ENCODE measurements at regions not wholly inside any gene's neighbourhood (a gene's known extent, or its start where the extent isn't known, plus 50 kb on each side); places are given as distances from the start of the nearest gene placed in this dataset.

DNA sequence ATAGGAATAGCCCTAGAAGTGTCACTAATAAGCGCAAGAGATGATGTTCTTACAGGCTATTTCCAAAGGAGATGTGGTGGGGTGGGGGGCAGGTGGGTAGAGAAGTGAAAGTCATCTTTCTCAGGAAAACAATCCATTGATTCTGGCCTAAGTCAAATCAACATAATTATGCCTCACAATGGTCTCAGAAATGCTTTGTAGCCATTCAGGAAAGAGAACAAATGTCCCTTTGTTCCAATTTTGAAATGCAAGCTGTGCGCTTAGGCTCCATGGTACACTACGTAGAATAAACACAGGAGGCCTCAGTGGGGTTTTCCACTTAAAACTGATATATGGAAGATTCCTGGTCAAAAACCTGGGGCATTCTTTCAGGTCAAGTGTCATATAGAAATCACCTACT, 529.9 kb upstream of the KLHL29 start:
- Histone ChIP-seq H3K27me3 (ENCODE audit: insufficient read depth, low read length, poor library complexity) (no peaks in the 10 kb centered on the region), H3K27ac (ENCODE audit: low read depth, low read length) (no peak overlapping the region), H3K4me1 (ENCODE audit: control insufficient read depth, low read depth, low read length) (no peaks in the 10 kb centered on the region), H2BK120ac (ENCODE audit: low read depth, low read length) (no peak overlapping the region), H3K36me3 (ENCODE audit: control insufficient read depth, insufficient read depth, low read length) (no peaks in the 10 kb centered on the region), H3K56ac (ENCODE audit: low read length) (no peak overlapping the region), H4K5ac (ENCODE audit: low read length) (no peak overlapping the region), H3K79me2 (ENCODE audit: control insufficient read depth, insufficient read depth, low read length) (no peaks in the 10 kb centered on the region), H2BK15ac (replicated peaks; ENCODE audit: low read depth) (no peak overlapping the region), H3K23ac (ENCODE audit: low read length) (no peak overlapping the region), H2BK5ac (ENCODE audit: low read length) (no peak overlapping the region), H3K4me3 (ENCODE audit: low read length) (no peak overlapping the region), H2AK5ac (ENCODE audit: low read length) (no peak overlapping the region), H3K4me2 (ENCODE audit: low read length) (no peak overlapping the region), H3K18ac (ENCODE audit: low read length) (no peak overlapping the region), H3K4ac (ENCODE audit: low read depth, low read length) (no peak overlapping the region), H4K8ac (ENCODE audit: low read depth, low read length) (no peak overlapping the region), H3K79me1 (ENCODE audit: low read length) (no peaks in the 10 kb centered on the region), H3K9ac (ENCODE audit: low read length) (no peak overlapping the region)
- DNase-seq = no peak
- WGBS (ENCODE audit: extremely low coverage, insufficient coverage, low lambda C conversion rate) = no CpG with 5 or more reads among the region's 3 CpGs

- Histone ChIP-seq H3K9ac (ENCODE audit: low read length) (no peak overlapping the region), H3K4me3 (ENCODE audit: low read length) (no peak overlapping the region), H4K5ac (ENCODE audit: low read length) (no peak overlapping the region), H3K27ac (ENCODE audit: low read depth, low read length) (no peak overlapping the region), H3K36me3 (ENCODE audit: control insufficient read depth, insufficient read depth, low read length) (no peaks in the 10 kb centered on the region), H2BK5ac (ENCODE audit: low read length) (no peak overlapping the region), H2BK120ac (ENCODE audit: low read depth, low read length) (no peak overlapping the region), H3K23ac (ENCODE audit: low read length) (no peak overlapping the region), H3K79me1 (ENCODE audit: low read length) (no peaks in the 10 kb centered on the region), H3K56ac (ENCODE audit: low read length) (no peak overlapping the region), H3K79me2 (ENCODE audit: control insufficient read depth, insufficient read depth, low read length) (no peaks in the 10 kb centered on the region), H2AK5ac (ENCODE audit: low read length) (no peak overlapping the region), H3K4me1 (ENCODE audit: control insufficient read depth, low read depth, low read length) (no peaks in the 10 kb centered on the region), H4K8ac (ENCODE audit: low read depth, low read length) (no peak overlapping the region), H3K27me3 (ENCODE audit: insufficient read depth, low read length, poor library complexity) (no peaks in the 10 kb centered on the region), H3K4me2 (ENCODE audit: low read length) (no peak overlapping the region), H2BK15ac (replicated peaks; ENCODE audit: low read depth) (no peak overlapping the region), H3K4ac (ENCODE audit: low read depth, low read length) (no peak overlapping the region), H3K18ac (ENCODE audit: low read length) (no peak overlapping the region)
- no CpG with 5 or more reads among the region's 9 CpGs for whole genome bisulfite sequencing (ENCODE audit: extremely low coverage, insufficient coverage, low lambda C conversion rate)
- no peak for DNase-seq
Measured at GRCh38 chr2:22855761-22856184, 529.2 kb upstream of the KLHL29 start.

DNA sequence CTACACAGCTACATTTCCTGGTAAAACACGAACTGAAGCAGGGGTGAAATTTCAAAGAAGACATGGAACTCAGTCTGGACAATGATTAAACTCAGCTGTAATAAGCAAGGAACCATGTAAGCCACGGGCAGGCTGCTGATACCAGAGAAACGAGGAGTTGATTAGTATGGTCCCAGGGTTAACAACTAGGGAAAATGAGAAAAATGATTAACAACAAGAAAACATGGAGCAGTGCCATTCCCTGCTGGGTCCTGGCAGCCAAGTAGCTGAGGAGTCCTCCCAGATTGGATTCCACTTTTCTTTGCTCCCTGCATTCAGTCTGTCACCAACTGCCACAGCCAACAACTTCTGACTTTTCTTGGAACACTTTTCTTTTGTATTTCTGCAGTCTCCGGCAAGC, 517.0 kb upstream of the KLHL29 start:
- Histone ChIP-seq H2AK5ac (ENCODE audit: low read length) (no peak overlapping the region), H3K4me1 (ENCODE audit: control insufficient read depth, low read depth, low read length) (no peaks in the 10 kb centered on the region), H3K36me3 (ENCODE audit: control insufficient read depth, insufficient read depth, low read length) (no peaks in the 10 kb centered on the region), H3K4ac (ENCODE audit: low read depth, low read length) (no peak overlapping the region), H2BK5ac (ENCODE audit: low read length) (no peak overlapping the region), H4K5ac (ENCODE audit: low read length) (no peak overlapping the region), H3K79me2 (ENCODE audit: control insufficient read depth, insufficient read depth, low read length) (no peaks in the 10 kb centered on the region), H4K8ac (ENCODE audit: low read depth, low read length) (no peak overlapping the region), H3K18ac (ENCODE audit: low read length) (no peak overlapping the region), H3K27me3 (ENCODE audit: insufficient read depth, low read length, poor library complexity) (no peaks in the 10 kb centered on the region), H3K56ac (ENCODE audit: low read length) (no peak overlapping the region), H2BK120ac (ENCODE audit: low read depth, low read length) (no peak overlapping the region), H2BK15ac (replicated peaks; ENCODE audit: low read depth) (no peak overlapping the region), H3K27ac (ENCODE audit: low read depth, low read length) (no peak overlapping the region), H3K23ac (ENCODE audit: low read length) (no peak overlapping the region), H3K9ac (ENCODE audit: low read length) (no peak overlapping the region), H3K79me1 (ENCODE audit: low read length) (no peaks in the 10 kb centered on the region), H3K4me2 (ENCODE audit: low read length) (no peak overlapping the region), H3K4me3 (ENCODE audit: low read length) (no peak overlapping the region)
- no CpG with 5 or more reads among the region's 4 CpGs for WGBS (ENCODE audit: extremely low coverage, insufficient coverage, low lambda C conversion rate)
- no peak for DNase-seq

DNA sequence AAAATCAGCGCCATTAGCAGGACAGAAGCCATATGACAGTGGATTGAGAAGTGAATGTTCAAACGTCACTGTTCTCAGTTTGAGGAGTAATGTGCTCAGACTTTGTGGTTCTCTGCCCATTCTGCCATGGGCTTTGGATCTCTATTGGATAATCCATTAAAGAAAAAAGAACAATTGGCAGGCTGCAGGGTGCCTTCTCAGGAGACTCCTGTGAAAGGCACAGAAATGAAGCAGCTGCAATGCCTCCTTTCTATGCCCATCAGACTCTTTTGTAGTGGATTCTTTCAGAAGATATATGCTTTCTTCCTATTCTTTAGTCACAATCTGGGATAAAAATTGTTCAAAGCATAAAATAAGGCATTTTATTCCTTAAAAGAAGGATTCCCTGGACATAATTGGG, 506.9 kb upstream of the KLHL29 start:
- Histone ChIP-seq H3K27me3 (ENCODE audit: insufficient read depth, low read length, poor library complexity) (no peaks in the 10 kb centered on the region), H2BK5ac (ENCODE audit: low read length) (no peak overlapping the region), H3K27ac (ENCODE audit: low read depth, low read length) (no peak overlapping the region), H3K4me3 (ENCODE audit: low read length) (no peak overlapping the region), H3K79me2 (ENCODE audit: control insufficient read depth, insufficient read depth, low read length) (no peaks in the 10 kb centered on the region), H3K4me1 (ENCODE audit: control insufficient read depth, low read depth, low read length) (peaks cover 2% of the 10 kb centered on the region), H4K5ac (ENCODE audit: low read length) (no peak overlapping the region), H3K36me3 (ENCODE audit: control insufficient read depth, insufficient read depth, low read length) (no peaks in the 10 kb centered on the region), H3K9ac (ENCODE audit: low read length) (no peak overlapping the region), H3K23ac (ENCODE audit: low read length) (no peak overlapping the region), H4K8ac (ENCODE audit: low read depth, low read length) (no peak overlapping the region), H2AK5ac (ENCODE audit: low read length) (no peak overlapping the region), H2BK15ac (replicated peaks; ENCODE audit: low read depth) (no peak overlapping the region), H3K4ac (ENCODE audit: low read depth, low read length) (no peak overlapping the region), H2BK120ac (ENCODE audit: low read depth, low read length) (no peak overlapping the region), H3K79me1 (ENCODE audit: low read length) (no peaks in the 10 kb centered on the region), H3K18ac (ENCODE audit: low read length) (no peak overlapping the region), H3K4me2 (ENCODE audit: low read length) (no peak overlapping the region), H3K56ac (ENCODE audit: low read length) (no peak overlapping the region)
- no CpG with 5 or more reads among the region's 2 CpGs for WGBS (ENCODE audit: extremely low coverage, insufficient coverage, low lambda C conversion rate)
- no peak for DNase-seq

DNA sequence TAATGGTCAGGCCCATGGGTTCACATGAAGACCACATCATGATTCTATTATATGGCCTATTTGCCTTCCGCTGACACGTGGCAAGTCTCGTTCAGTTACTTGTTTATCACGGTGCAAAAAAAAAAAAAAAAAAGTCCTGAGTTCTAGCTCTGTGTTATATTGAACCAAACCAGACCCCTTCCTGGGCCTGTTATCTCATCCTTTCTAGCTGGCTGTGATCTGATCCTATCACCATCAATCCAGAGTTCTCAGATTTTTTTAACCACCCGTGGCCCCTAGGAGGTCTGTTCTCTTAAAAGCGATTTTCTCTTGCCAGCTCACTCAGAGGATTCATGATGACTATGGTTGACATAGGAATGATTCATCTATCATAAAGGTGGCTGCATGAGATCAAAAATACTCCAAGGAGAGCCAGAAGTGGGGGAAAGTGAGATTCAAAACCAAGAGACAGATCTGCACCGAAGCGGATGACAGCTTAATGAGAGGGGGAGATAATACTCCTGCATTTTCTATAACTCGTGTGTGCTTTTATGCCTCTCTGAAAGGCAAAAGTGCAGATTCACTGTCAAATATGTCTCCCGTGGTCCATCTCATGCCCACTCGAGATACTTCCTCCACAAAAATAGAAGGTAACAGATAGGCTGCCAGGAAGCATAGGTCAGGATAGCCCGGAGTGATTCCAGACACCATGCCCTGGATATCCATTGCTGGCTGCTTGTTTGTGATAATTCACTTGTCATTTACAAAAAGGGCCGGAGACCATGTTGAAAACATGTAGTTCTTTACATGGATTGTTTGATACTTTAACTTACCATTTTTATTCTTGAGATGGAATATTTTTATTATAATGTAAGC, 505.7 kb upstream of the KLHL29 start:
- no peak overlapping the region for H3K9ac ChIP-seq (ENCODE audit: low read length)
- peak; percentile 47 for DNase-seq
- H3K4me2 ChIP-seq (ENCODE audit: low read length) = no peak overlapping the region
- H3K4ac ChIP-seq (ENCODE audit: low read depth, low read length) = peak overlapping the region; percentile 62
- H2AK5ac ChIP-seq (ENCODE audit: low read length) = no peak overlapping the region
- H3K4me1 ChIP-seq (ENCODE audit: control insufficient read depth, low read depth, low read length) = peaks cover 2% of the 10 kb centered on the region
- H3K27ac ChIP-seq (ENCODE audit: low read depth, low read length) = no peak overlapping the region
- H4K5ac ChIP-seq (ENCODE audit: low read length) = no peak overlapping the region
- H3K4me3 ChIP-seq (ENCODE audit: low read length) = no peak overlapping the region
- no peaks in the 10 kb centered on the region for H3K36me3 ChIP-seq (ENCODE audit: control insufficient read depth, insufficient read depth, low read length)
- no peaks in the 10 kb centered on the region for H3K79me2 ChIP-seq (ENCODE audit: control insufficient read depth, insufficient read depth, low read length)
- H3K79me1 ChIP-seq (ENCODE audit: low read length) = no peaks in the 10 kb centered on the region
- H4K8ac ChIP-seq (ENCODE audit: low read depth, low read length) = no peak overlapping the region
- no peak overlapping the region for H2BK15ac ChIP-seq (replicated peaks; ENCODE audit: low read depth)
- H3K23ac ChIP-seq (ENCODE audit: low read length) = no peak overlapping the region
- H3K56ac ChIP-seq (ENCODE audit: low read length) = no peak overlapping the region
- no peak overlapping the region for H2BK5ac ChIP-seq (ENCODE audit: low read length)
- no peak overlapping the region for H3K18ac ChIP-seq (ENCODE audit: low read length)
- H3K27me3 ChIP-seq (ENCODE audit: insufficient read depth, low read length, poor library complexity) = no peaks in the 10 kb centered on the region
- H2BK120ac ChIP-seq (ENCODE audit: low read depth, low read length) = no peak overlapping the region
- WGBS (ENCODE audit: extremely low coverage, insufficient coverage, low lambda C conversion rate) = no CpG with 5 or more reads among the region's 13 CpGs

DNA sequence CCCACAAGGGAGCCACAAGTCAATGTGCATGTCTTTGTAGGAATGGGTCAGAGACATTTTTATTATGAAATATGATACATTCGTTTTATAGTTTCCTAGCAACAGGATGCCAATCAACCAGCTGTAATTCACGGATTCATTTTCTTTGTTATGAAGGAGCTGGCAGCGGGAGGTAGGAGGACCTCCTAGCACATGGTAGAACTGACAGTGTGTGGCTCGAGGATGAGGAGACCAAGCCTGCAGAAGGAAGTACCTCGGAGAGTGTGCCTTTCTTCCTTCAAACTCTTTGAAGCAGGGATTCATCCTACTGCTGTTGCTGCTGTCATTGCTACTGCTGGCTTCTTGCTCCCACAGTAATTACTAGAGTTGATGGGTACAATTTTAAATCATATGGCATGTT, 504.8 kb upstream of the KLHL29 start:
- Histone ChIP-seq H2AK5ac (ENCODE audit: low read length) (no peak overlapping the region), H3K18ac (ENCODE audit: low read length) (no peak overlapping the region), H3K23ac (ENCODE audit: low read length) (no peak overlapping the region), H3K79me1 (ENCODE audit: low read length) (no peaks in the 10 kb centered on the region), H3K4ac (ENCODE audit: low read depth, low read length) (no peak overlapping the region), H4K8ac (ENCODE audit: low read depth, low read length) (no peak overlapping the region), H3K4me3 (ENCODE audit: low read length) (no peak overlapping the region), H2BK15ac (replicated peaks; ENCODE audit: low read depth) (no peak overlapping the region), H3K27ac (ENCODE audit: low read depth, low read length) (no peak overlapping the region), H3K4me1 (ENCODE audit: control insufficient read depth, low read depth, low read length) (peaks cover 6% of the 10 kb centered on the region), H3K56ac (ENCODE audit: low read length) (no peak overlapping the region), H3K4me2 (ENCODE audit: low read length) (no peak overlapping the region), H2BK5ac (ENCODE audit: low read length) (no peak overlapping the region), H3K36me3 (ENCODE audit: control insufficient read depth, insufficient read depth, low read length) (no peaks in the 10 kb centered on the region), H3K27me3 (ENCODE audit: insufficient read depth, low read length, poor library complexity) (no peaks in the 10 kb centered on the region), H3K9ac (ENCODE audit: low read length) (no peak overlapping the region), H2BK120ac (ENCODE audit: low read depth, low read length) (no peak overlapping the region), H4K5ac (ENCODE audit: low read length) (no peak overlapping the region), H3K79me2 (ENCODE audit: control insufficient read depth, insufficient read depth, low read length) (no peaks in the 10 kb centered on the region)
- DNase-seq = no peak
- no CpG with 5 or more reads among the region's 5 CpGs for WGBS (ENCODE audit: extremely low coverage, insufficient coverage, low lambda C conversion rate)
